ENCODE measurements at regions not wholly inside any gene's neighbourhood (a gene's known extent, or its start where the extent isn't known, plus 50 kb on each side); places are given as distances from the start of the nearest gene placed in this dataset.
"Not testable (repeated sequence)": the region's sequence is repeated elsewhere in the genome, so short reads cannot be mapped to it uniquely, and the experiment has no call there.

DNA sequence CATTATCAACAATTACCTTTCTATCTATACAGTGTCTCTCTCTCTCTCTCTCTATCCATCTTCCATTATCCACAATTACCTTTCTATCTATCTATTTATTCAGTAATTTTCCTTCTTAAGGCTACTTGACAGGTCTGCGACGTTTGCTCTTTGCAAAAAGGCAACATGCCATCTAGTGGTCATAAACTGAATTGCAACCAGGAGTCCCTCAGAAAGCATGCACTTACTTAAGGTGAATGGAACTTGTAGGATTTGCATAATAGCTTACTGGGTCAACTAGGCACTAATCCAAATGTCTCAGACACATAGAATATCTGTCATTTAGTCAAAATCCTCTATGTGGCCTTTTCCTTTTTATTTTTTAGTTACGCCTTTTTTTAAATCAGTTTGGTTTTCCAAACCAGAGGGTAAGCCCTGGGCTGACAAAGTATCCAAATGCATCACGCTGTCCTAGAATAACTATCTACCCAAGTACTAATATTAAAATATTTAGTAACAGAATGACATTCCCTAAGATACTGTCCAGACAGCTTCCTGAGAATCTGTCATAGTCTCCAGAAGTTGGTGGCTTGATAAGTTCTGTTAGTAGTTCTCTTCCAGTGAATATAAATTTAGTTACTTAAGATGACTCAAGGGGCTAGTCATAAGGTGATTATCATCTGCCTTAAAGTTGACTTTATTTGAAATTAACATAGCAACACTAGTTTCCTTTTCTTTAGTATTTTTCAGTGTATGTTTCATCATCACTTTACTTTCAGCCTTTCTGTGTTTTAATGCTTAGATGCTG, 208.3 kb downstream of the PPP1R3A start:
- DNase-seq (ENCODE audit: low read depth in 2 of 2): peak in 1 of 2 experiments; percentile 3

DNA sequence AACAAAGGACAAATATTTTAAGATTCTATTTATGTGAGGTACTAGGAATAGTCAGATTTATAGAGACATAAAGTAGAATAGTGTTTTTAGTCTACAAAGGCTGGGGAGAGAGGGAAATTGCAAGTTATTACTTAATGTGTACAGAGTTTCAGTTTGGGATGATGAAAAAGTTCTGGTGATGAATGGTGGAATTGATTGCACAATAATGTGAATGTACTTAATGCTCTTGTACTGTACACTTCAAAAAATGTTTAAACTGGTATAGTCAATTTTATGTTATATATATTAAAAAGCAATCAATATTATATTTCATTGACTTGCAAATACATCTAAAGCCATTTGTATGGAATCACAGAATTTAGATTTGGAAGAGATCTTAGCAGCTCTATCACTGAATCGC, 213.4 kb downstream of the PPP1R3A start:
- DNase-seq (ENCODE audit: low read depth in 2 of 2): no peak

DNA sequence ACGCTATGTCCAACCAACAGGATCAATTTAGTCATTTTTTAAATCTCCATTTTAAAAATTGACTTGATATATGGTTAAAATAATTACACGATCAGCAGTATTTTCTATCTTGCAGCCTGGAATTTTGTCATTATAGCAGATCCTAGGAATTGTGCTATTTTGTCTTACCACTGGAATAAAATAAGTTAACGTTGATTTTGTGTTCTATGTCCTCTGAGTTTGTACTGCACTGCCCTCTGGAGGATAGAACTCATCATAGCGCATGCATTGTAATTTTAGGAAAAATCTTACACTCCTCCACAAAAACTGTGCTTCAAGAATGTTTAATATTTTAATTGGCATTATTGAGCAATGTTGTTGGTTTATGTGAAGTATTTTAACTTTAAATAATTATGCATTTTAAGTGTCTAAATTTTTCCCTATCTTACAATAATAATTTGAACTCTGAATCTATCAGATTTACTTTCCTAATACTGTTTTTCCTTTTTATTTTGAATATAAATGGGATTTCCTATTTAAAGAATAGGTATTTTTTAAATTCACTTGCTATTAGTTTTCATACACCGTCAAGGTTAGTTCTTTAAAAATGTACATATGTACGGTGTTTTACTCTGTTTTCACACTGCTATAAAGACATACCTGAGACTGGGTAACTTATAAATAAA, 220.1 kb downstream of the PPP1R3A start:
- no peak for DNase-seq (ENCODE audit: low read depth in 2 of 2)

DNA sequence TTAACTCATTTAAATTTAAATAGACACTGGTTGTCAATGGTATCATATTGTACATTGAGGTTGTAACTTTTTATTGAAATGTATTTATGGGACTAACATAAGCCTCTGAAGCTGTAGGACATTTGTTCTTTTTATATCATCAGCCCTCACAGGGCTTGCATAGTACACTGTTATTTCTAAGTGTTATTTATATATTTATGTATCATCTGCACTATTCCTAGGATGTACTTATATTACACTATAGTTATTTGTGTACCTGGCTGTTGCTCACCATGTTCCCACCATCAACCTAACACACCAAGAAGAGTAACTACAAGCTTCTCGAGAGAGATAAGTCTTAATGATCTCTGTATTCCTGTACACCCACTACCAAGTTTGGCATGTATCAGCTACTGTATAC, 224.7 kb downstream of the PPP1R3A start:
- DNase-seq (ENCODE audit: low read depth in 2 of 2): no peak

DNA sequence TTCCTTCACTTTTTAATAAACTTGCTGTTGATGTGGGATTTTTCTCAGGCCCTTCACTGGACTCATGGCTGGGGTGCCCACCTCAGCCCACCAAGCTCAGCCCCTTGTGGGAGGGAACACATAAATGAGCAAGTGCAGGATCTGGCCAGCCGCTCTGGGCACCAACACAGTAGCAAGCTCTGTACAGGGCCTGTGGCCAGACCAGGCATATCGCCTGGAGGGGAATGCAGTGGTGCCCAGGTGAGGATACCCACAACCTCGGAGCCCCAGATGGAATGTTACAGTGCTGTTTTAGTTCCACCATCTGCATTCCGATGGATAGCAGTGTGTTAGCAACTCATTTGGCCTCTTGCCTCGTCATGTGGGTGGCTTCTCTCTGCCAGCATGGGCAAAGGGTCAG, 234.6 kb downstream of the PPP1R3A start:
- no peak for DNase-seq (ENCODE audit: low read depth in 2 of 2)

DNA sequence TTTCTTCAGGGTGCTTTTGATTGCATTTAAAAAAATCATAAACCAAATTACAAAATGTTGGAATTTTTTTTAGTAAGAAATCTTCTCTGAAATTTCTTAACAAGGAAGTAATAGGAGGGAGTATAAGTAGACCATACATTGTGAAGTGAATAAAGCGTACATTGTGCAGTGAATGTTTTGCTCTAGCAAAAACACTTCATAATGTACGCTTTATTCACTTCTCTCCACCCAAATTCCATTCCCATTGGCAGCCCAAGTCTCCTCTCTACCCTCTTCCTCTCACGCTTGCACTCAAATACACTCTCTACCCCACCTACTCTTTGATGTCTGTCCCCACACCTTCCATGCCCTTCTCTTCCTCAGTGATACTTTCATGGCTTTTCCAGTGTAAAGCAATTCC, 241.0 kb downstream of the PPP1R3A start:
- no peak for DNase-seq (ENCODE audit: low read depth in 2 of 2)

DNA sequence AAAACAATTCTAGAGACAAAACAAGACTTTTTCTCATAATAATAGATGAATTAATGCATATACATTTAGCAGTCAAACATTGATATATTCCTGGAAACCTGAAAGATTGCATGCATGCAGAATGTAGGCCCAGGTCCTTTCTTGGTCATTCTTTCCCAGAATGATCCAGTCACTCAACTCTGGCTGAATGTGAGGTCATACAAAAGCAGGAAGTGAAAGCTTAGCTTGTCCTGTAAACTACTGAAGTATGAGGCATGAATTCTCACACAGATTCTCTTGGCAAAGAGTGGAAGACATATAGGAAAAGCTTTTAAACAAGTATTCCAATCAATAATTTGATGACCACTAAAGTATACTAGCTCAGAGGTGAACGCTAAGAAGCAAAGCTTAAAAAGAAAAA, 253.9 kb downstream of the PPP1R3A start:
- no peak for DNase-seq (ENCODE audit: low read depth in 2 of 2)

DNA sequence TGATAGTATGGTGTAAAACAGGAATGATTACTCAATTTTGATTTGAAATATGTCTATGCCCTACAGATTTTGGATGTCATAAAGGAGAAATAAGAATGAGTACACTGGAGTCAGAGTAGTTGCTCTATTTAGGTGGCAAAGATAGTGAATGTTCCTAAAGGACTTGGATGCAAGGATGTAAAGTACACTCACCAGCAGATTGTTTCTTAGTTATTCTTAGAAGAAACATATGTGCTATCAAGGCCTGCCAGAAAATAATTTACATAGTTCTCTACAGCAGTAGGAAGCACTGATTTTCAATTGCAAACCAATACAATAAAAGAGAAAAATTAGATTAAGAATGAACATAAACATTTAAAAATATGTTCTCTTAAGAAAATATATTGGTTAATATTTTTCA, 259.4 kb downstream of the PPP1R3A start:
- no peak for DNase-seq (ENCODE audit: low read depth in 2 of 2)

DNA sequence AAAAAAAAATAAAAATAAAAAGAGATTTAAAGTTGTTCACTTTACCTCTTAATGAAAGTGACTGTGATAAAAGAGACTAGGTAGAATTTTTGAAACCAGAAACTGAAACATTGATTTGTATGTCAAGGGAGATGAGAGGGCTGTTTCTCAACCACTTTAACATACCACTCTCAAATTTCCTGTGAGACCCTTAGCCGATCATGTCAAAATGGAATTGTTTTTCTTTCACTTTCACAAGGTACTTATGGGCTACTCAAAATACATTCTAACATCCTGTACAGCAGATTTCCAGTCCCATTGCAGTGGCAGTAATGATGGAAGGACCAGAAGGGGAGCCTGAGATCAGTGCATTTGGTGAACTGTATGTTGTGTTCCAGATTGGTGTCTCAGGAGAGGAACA, 261.2 kb downstream of the PPP1R3A start:
- no peak for DNase-seq (ENCODE audit: low read depth in 2 of 2)

DNA sequence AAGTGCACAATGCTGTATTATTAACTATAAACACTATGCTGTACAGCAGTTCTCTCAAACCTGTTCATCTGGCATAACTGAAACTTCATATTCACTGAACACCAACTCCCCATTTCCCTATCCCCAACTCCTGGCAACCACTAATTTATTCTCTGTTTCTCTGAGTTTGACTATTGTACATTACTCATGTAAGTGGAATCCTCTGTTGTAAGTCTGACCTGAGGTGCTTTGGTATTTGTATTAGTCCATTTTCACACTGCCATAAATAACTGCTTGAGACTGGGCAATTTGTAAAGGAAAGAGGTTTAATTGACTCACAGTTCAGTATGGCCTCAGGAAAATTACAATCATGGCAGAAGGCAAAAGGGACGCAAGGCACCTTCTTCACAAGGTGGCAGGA, 266.3 kb downstream of the PPP1R3A start:
- DNase-seq (ENCODE audit: low read depth in 2 of 2): no peak

DNA sequence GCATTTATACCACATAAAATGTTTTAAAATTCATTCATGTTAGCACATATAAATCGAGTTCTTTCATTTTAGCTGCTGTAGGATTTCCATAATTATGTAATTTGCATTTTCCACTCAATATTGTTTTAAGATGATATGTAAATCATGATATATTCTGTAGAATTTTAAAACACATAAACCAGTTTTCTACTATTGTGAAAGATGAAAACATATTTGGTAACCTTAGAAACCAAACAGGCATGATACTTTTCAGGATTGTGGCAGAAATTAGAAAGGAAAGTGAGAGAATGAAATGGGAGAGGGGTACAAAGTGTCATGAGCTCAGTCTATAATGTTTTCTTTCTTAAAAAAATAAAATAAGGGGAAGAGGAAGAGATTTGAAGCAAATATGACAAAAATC, 269.3 kb downstream of the PPP1R3A start:
- no peak for DNase-seq (ENCODE audit: low read depth in 2 of 2)

DNA sequence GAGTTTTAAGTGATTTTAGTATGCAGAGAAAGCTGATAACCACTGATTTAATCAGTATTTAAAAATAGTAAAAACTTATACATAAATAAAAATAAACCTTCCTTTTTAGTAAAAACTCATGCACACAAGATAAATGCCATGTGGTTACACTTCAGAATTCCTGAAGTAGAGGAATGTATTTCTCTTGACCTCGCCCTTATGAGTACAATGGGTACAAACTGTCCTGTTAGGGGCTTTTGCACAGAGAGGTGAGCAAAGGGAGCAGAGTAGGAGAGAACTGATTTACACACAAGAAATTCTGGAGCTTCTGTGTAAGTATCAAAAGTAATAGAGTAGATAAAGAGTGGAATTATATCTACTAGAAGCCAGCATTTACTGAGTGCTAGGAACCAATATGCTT, 279.6 kb downstream of the PPP1R3A start:
- DNase-seq (ENCODE audit: low read depth in 2 of 2): no peak

DNA sequence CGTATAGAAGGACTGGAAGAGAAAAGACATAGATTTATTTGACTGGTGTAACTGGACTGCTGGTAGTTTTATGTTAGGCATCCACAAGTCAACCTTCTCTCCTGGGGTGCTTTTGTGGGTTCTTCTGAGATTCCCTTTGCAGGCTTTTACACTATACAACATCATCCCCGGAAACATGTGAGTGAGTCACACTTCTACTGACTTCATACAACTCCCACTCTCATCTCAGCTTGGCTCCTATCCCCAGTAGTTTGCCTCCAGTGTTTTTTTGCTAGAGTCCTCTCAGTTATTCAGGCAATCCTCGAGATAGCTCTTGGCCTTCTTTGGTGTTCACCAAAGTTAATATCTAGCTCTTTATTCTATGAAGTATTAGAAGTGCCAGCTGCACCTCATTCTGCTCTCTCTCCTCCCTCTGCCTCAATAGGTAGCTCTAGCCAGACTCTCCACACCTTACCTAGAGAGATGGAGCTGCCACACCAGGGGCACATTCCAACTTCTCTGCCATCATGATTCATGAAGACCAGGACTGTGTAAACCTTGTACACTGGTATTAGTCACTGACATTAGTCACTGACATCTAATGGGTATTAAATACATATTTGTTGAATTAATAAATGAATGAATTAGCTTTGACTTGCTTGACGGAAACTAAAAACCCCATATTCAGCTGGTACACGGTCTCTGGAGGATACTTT, 281.9 kb downstream of the PPP1R3A start:
- DNase-seq (ENCODE audit: low read depth in 2 of 2): no peak

DNA sequence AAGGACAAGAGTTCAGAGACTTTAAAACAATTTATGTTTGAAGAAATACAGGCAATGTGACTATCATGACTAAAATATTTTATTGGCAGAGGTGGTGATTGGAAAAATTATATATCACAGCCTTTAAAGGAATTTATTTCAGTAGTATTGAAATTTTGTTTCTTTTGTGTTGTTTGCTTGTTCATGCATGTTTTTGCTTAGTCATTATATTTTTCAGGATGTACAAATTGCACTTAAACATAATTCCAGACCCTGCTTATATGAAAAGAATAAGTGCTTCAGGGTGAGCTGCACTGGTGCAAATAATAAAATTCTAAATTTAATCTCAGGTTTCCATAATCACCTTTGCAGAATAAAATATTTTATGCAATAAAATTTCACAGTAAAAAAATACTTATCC, 283.3 kb downstream of the PPP1R3A start:
- no peak for DNase-seq (ENCODE audit: low read depth in 2 of 2)

DNA sequence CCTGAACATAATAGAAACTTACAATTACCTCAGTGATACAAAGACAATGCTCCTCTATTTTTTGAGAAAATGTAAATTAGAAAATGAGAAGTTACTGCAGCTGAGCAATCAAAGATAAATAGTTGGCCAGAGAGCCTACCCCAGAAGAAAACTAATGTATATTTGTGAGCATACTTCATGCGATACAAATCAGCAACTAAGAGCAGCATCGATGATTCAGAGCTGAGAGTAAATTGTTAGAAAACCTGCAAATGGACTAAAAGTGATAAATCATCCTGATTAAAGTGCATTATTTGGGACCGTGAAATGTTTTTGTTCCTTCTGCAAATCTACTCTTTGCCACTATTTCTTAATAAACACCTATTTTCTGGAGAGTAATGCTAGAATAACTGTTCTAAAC, 285.7 kb downstream of the PPP1R3A start:
- DNase-seq (ENCODE audit: low read depth in 2 of 2): no peak

DNA sequence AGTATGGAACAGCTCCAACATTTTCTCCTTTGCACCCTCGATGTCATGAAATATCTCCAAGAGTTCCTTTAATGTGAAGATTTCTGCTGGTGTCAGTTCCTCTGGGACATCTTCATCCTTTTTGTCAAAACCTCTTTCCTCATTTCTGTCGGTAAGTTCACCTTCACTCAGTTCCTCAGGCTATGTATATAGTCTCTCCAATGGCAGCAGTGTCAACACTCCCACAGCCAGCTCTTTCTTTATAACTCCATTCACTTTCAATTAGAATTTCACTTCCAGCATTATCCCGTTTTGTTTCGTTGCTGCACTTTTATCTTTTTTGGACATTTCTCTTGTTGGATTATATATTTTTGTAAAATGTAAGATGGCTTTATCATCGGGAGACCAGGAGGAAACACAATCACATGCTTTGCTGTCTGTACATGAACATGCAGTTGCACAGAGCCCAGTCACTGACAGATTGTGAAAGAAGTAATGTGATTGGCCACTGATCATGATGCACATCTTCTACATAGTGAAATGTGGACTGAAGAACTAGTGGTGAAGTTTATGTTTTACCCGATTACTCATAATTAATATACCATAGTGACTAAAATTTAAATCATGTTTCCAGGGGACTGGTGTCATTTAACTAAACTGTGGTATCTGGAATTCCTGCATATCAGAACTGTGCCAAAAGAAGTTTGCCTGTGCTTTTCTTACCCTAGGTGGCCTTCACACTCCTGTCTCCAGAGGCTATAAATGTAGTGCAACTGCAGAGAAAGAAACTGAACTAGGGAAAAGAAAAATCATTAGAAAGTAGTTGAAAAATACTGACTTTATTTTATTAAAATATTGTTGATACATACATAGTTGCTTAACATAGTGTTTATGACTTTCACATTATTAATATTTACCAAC, 289.6 kb downstream of the PPP1R3A start:
- DNase-seq (ENCODE audit: low read depth in 2 of 2): no peak

DNA sequence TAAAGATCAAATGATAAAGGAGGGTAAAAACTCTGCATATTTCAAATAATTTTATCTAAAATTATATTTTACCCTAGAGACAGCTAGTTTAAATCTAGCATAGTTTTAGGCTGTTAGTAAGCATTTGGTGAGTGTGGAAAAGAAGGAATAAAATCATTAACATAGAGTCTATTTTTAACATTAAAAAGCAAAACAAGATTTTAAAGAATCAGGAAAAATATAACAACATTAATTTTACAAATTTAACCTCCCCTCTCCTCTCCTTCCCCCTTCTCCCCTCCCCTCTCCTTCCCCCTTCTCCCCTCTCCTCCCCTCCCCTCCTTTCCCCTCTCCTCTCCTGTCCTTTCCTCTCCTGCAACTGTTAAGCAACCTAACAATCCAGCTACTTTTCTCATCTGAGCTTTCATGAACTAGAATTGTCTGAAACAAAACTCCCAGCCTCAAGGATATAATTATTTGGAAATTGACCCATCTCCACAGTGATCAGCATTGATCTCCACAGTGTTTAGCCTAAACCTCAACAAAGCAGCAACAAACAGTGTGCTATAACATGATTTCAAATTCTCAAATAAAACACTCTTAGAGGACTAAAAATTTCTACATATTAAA, 293.2 kb downstream of the PPP1R3A start:
- DNase-seq (ENCODE audit: low read depth in 2 of 2): no peak

DNA sequence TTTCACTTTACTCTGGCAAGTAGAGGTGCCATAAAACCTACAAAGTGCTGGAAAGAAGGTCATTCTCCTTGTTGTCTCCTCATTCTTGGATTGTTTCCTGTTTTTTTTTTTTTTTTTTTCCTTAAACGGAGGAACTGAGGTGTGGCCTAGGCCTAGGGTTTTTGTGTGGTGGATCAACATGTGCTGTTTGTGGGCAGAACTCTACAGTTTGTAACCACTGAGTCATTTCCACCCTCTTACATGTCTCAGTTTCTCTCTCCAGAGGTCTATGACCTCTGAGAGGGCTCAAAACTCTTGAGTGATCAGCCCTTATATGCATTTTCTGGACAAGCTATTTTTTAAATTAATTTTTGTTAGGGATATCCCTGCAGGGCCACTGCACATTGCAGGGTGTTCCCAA, 296.0 kb downstream of the PPP1R3A start:
- no peak for DNase-seq (ENCODE audit: low read depth in 2 of 2)

DNA sequence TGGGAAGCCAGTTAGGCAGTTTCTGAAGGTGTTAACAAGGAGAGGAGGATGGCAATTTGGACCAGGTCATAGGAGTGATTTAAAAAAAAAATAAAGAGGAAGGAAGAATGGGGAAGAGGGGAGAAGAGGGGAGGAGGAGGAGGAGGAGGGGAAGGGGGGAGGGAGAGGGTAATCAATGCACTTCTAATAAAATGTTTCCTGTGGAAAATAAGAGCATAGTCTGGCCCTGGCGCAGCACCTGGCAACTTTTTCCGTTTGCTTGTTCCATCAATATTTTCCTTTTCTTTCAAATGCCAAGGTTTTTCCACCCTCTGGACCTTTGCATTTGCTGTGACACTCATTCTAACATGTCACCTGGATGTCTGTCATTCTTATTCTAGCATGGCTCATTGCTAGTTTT, 308.2 kb downstream of the PPP1R3A start:
- DNase-seq (ENCODE audit: low read depth in 2 of 2): no peak

DNA sequence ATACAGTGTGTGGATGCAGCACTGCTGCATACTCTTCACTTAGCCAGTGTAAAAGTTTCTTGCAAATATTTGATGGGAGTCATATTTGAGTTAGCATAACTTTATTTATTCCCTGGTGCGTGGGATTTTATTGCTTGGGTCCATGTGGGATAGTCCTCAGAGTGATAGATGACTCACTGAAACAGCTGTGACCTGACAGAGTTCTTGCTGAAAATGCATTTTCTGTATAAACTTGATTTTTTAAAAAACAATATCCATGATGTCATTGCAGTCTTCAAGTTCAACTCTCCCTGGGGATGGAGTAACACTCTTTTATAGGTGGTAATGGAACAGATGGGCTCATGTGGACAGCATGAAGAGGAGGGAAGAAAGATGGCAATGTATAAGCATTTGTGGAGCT, 310.0 kb downstream of the PPP1R3A start:
- no peak for DNase-seq (ENCODE audit: low read depth in 2 of 2)

DNA sequence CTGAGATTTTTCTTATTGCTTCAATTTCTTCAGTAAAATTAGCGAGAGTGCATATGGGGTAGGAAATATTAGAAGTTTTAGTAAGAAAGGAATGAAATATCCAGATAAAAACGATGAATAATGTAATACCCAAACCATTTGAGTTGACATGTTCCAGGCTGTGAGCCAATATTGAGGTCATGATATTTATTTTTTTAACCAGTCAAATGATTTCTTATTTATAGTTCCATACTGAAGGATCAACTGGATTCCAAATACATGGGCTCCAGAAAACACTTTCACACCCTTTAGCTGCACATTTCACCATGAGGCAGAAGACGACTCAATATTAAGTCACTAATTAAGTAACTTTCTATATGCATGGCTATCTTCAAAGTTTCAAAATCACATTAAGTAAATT, 312.5 kb downstream of the PPP1R3A start:
- no peak for DNase-seq (ENCODE audit: low read depth in 2 of 2)

DNA sequence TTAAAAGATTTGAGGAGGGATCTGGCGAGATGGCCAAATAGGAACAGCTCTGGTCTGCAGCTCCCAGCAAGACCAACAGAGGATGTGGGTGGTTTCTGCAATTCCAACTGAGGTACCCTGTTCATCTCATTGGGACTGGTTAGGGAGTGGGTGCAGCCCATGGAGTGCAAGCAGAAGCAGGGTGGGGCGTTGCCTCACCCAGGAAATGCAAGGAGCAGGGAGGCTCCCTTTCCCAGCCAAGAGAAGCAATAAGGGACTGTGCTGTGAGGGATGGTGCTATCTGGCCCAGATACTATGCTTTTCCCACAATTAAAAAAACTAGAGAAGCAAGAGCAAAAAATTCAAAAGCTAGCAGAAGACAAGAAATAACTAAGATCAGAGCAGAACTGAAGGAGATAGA, 318.4 kb downstream of the PPP1R3A start:
- DNase-seq (ENCODE audit: low read depth in 2 of 2): not testable (repeated sequence)
